Adrenal gland (tissue), 5 donors: ENCODE measurements at regions not wholly inside any gene's neighbourhood (a gene's known extent, or its start where the extent isn't known, plus 50 kb on each side); places are given as distances from the start of the nearest gene placed in this dataset.

ENCODE experiments used
- CTCF ChIP-seq, 6 experiments: fragments of 450-650 bp in 4 of 6; fragments of 200-600 bp in 2 of 6; sonication (generic) in 1 of 6; IDR thresholded peaks; 1 replicate in 5 of 6; 2 replicates in 1 of 6; pipeline versions ENCODE4 v1.5.1 to v1.8.0; 2016 to 2021; ENCODE audit warnings: antibody characterized with exemption in 6 of 6, mild to moderate bottlenecking in 2 of 6, moderate library complexity in 1 of 6
- POLR2A ChIP-seq, 2 donors: fragments of 450-650 bp; IDR thresholded peaks; one replicate each; pipeline ENCODE4 v1.6.1; 2017; ENCODE audit warnings: antibody characterized with exemption in 2 of 2, mild to moderate bottlenecking in 2 of 2, moderate library complexity in 1 of 2
- donor health status: DM: no; HTN: no; CAD: no.

- TF ChIP-seq POLR2A (IDR thresholded peaks at IDR 0.05) = no peak
- no peak for TF ChIP-seq CTCF (IDR thresholded peaks at IDR 0.05)
Observed at GRCh38 chr3:72070005-72070404, 285.1 kb upstream of the PROK2 start.
